SK-N-SH treated with all-trans-retinoic acid at 6 μM for 48 hours (cell line): ENCODE measurements at regions not wholly inside any gene's neighbourhood (a gene's known extent, or its start where the extent isn't known, plus 50 kb on each side); places are given as distances from the start of the nearest gene placed in this dataset.

ENCODE experiments used
- ATAC-seq: fragments of 200-7000 bp; cut with Tn5 transposase; 3 replicates; pipeline ENCODE4 v1.9.1; 2020; ENCODE audit warnings: mild to moderate bottlenecking, moderate library complexity
- ARNTL ChIP-seq: fragments of 450-650 bp; formaldehyde crosslinking; IDR thresholded peaks from 2 replicates; pipeline ENCODE4 v1.5.0; 2020; ENCODE audit warnings: low read depth, mild to moderate bottlenecking, moderate library complexity, borderline replicate concordance
- BACH2 ChIP-seq: fragments of 250-450 bp; sonication (Bioruptor Pico); IDR thresholded peaks from 2 replicates; pipeline ENCODE4 v1.9.0; 2021; ENCODE audit warnings: mild to moderate bottlenecking, borderline replicate concordance
- CSDC2 ChIP-seq: fragments of 250-450 bp; sonication (Bioruptor Pico); IDR thresholded peaks from 2 replicates; pipeline ENCODE4 v1.5.0; 2020; ENCODE audit warnings: mild to moderate bottlenecking, moderate library complexity
- ESRRG ChIP-seq: fragments of 250-450 bp; sonication (Bioruptor Pico); IDR thresholded peaks from 2 replicates; pipeline ENCODE4 v1.6.1; 2021; ENCODE audit warnings: mild to moderate bottlenecking
- GLIS3 ChIP-seq: fragments of 250-450 bp; sonication (Bioruptor Pico); IDR thresholded peaks from 2 replicates; pipeline ENCODE4 v1.5.0; 2020; ENCODE audit warnings: mild to moderate bottlenecking, moderate library complexity
- ISL1 ChIP-seq: fragments of 250-450 bp; sonication (Bioruptor Pico); IDR thresholded peaks from 2 replicates; pipeline ENCODE4 v2.1.2; 2022; ENCODE audit warnings: mild to moderate bottlenecking, moderate library complexity
- OSR1 ChIP-seq: fragments of 250-450 bp; sonication (Bioruptor Pico); IDR thresholded peaks from 2 replicates; pipeline ENCODE4 v1.8.0; 2022; ENCODE audit warnings: moderate library complexity, mild to moderate bottlenecking, inconsistent platforms
- PPARA ChIP-seq: fragments of 250-450 bp; sonication (Bioruptor Pico); IDR thresholded peaks from 2 replicates; pipeline ENCODE4 v1.5.0; 2020; ENCODE audit warnings: mild to moderate bottlenecking, borderline replicate concordance
- RARB ChIP-seq: fragments of 250-450 bp; sonication (Bioruptor Pico); IDR thresholded peaks from 2 replicates; pipeline ENCODE4 v1.8.0; 2021; ENCODE audit warnings: mild to moderate bottlenecking, moderate library complexity
- SNAI2 ChIP-seq: fragments of 250-450 bp; sonication (Bioruptor Pico); IDR thresholded peaks from 2 replicates; pipeline ENCODE4 v1.5.0; 2020; ENCODE audit warnings: mild to moderate bottlenecking, moderate library complexity
- TCF4 ChIP-seq: fragments of 250-450 bp; sonication (Bioruptor Pico); IDR thresholded peaks from 2 replicates; pipeline ENCODE4 v1.8.0; 2021; ENCODE audit warnings: mild to moderate bottlenecking, moderate library complexity, borderline replicate concordance
- TOX ChIP-seq: fragments of 250-450 bp; sonication (Bioruptor Pico); IDR thresholded peaks from 2 replicates; pipeline ENCODE4 v1.8.0; 2021; ENCODE audit warnings: mild to moderate bottlenecking, moderate library complexity, borderline replicate concordance
- ZC3H10 ChIP-seq: fragments of 250-450 bp; sonication (Bioruptor Pico); IDR thresholded peaks from 2 replicates; pipeline ENCODE4 v1.5.1; 2021; ENCODE audit warnings: mild to moderate bottlenecking, moderate library complexity
- ZFP3 ChIP-seq: fragments of 250-450 bp; sonication (Bioruptor Pico); IDR thresholded peaks from 2 replicates; pipeline ENCODE4 v1.5.0; 2020; ENCODE audit warnings: mild to moderate bottlenecking, moderate library complexity
- ZFP30 ChIP-seq: fragments of 450-650 bp; formaldehyde crosslinking; IDR thresholded peaks from 2 replicates; pipeline ENCODE4 v1.5.0; 2022; ENCODE audit warnings: mild to moderate bottlenecking, moderate library complexity
- ZNF565 ChIP-seq: fragments of 450-650 bp; formaldehyde crosslinking; conservative IDR thresholded peaks from 2 replicates; pipeline ENCODE4 v1.5.0; 2020; ENCODE audit warnings: low read depth, mild to moderate bottlenecking, moderate library complexity
- ZNF70 ChIP-seq: fragments of 450-650 bp; formaldehyde crosslinking; IDR thresholded peaks from 2 replicates; pipeline ENCODE4 v1.5.0; 2020; ENCODE audit warnings: mild to moderate bottlenecking, moderate library complexity
- ZNF8 ChIP-seq: fragments of 450-650 bp; formaldehyde crosslinking; IDR thresholded peaks from 2 replicates; pipeline ENCODE4 v1.5.0; 2020; ENCODE audit warnings: mild to moderate bottlenecking, moderate library complexity
- TF ChIP-seq, protein P1 (sequence below): fragments of 250-450 bp; sonication (Bioruptor Pico); IDR thresholded peaks from 2 replicates; pipeline ENCODE4 v1.5.1; 2021; ENCODE audit warnings: mild to moderate bottlenecking, moderate library complexity
- TF ChIP-seq, protein P2 (sequence below): fragments of 250-450 bp; sonication (Bioruptor Pico); IDR thresholded peaks from 2 replicates; pipeline ENCODE4 v1.5.0; 2020; ENCODE audit warnings: mild to moderate bottlenecking, moderate library complexity
- TF ChIP-seq, protein P3 (sequence below): fragments of 250-450 bp; sonication (Bioruptor Pico); IDR thresholded peaks from 2 replicates; pipeline ENCODE4 v1.8.0; 2021; ENCODE audit warnings: low read depth, mild to moderate bottlenecking, moderate library complexity, borderline replicate concordance
- TF ChIP-seq, protein P4 (sequence below): fragments of 250-450 bp; sonication (Bioruptor Pico); IDR thresholded peaks from 2 replicates; pipeline ENCODE4 v1.5.1; 2020; ENCODE audit warnings: low read depth, mild to moderate bottlenecking, moderate library complexity

DNA sequence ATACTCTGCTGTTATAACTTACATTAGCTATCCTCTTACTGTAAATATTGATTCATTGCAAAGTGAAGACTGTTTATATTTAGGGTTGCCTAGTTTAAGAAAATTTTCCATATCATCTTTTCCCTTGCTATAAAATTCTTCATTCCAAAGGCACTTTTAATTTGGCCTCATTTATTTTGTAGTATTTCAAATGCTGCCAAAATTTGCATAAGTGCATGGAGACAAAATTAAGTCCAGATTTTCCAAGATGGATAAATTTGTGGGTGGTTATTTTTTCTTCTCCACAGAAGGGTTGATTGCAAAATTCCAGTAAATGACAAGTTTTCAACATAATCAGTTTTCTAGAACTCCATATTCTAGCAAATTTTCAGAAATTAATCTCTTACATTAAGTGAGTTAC is 141.5 kb upstream of the MTAP start:
- no peak for ATAC-seq
- no peak for TF ChIP-seq RARB (CRISPR knock-in tag)
- TF ChIP-seq TOX (CRISPR knock-in tag), result no peak
- TF ChIP-seq ZFP3 (CRISPR knock-in tag), result no peak
- no peak for TF ChIP-seq ISL1
- TF ChIP-seq, protein P1, sequence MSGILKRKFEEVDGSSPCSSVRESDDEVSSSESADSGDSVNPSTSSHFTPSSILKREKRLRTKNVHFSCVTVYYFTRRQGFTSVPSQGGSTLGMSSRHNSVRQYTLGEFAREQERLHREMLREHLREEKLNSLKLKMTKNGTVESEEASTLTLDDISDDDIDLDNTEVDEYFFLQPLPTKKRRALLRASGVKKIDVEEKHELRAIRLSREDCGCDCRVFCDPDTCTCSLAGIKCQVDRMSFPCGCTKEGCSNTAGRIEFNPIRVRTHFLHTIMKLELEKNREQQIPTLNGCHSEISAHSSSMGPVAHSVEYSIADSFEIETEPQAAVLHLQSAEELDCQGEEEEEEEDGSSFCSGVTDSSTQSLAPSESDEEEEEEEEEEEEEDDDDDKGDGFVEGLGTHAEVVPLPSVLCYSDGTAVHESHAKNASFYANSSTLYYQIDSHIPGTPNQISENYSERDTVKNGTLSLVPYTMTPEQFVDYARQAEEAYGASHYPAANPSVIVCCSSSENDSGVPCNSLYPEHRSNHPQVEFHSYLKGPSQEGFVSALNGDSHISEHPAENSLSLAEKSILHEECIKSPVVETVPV (CRISPR knock-in tag), result no peak
- TF ChIP-seq ARNTL (CRISPR knock-in tag), result no peak
- no peak for TF ChIP-seq ESRRG (CRISPR knock-in tag)
- no peak for TF ChIP-seq CSDC2
- TF ChIP-seq ZNF565 (CRISPR knock-in tag), result no peak
- TF ChIP-seq PPARA, result no peak
- no peak for TF ChIP-seq SNAI2 (CRISPR knock-in tag)
- no peak for TF ChIP-seq ZNF8 (CRISPR knock-in tag)
- no peak for TF ChIP-seq TCF4 (CRISPR knock-in tag)
- no peak for TF ChIP-seq ZNF70 (CRISPR knock-in tag)
- TF ChIP-seq, protein P2, sequence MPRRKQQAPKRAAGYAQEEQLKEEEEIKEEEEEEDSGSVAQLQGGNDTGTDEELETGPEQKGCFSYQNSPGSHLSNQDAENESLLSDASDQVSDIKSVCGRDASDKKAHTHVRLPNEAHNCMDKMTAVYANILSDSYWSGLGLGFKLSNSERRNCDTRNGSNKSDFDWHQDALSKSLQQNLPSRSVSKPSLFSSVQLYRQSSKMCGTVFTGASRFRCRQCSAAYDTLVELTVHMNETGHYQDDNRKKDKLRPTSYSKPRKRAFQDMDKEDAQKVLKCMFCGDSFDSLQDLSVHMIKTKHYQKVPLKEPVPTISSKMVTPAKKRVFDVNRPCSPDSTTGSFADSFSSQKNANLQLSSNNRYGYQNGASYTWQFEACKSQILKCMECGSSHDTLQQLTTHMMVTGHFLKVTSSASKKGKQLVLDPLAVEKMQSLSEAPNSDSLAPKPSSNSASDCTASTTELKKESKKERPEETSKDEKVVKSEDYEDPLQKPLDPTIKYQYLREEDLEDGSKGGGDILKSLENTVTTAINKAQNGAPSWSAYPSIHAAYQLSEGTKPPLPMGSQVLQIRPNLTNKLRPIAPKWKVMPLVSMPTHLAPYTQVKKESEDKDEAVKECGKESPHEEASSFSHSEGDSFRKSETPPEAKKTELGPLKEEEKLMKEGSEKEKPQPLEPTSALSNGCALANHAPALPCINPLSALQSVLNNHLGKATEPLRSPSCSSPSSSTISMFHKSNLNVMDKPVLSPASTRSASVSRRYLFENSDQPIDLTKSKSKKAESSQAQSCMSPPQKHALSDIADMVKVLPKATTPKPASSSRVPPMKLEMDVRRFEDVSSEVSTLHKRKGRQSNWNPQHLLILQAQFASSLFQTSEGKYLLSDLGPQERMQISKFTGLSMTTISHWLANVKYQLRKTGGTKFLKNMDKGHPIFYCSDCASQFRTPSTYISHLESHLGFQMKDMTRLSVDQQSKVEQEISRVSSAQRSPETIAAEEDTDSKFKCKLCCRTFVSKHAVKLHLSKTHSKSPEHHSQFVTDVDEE (CRISPR knock-in tag), result no peak

DNA sequence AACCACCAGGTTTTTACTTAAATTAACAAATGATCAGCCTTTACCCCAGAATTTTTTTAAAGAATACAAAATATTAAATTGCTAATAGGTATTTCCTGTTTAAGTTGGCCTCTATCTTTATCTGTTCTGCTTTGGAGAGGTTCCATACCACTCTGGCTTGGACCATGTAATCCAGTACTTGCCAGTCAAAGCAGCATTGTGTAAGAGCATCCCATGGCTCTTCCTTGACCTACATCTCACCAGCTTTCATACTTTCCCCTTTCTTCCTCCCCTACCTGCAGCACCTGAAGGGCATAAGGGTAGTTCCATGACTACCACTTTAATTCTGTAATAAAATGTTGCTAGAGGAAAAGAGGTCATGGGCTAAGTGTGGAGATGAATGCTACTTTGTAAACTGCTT is 140.8 kb upstream of the MTAP start:
- TF ChIP-seq TCF4 (CRISPR knock-in tag) (no peak), ZNF565 (CRISPR knock-in tag) (no peak), ARNTL (CRISPR knock-in tag) (no peak), CSDC2 (no peak), ZNF70 (CRISPR knock-in tag) (no peak), ISL1 (no peak), BACH2 (no peak), OSR1 (CRISPR knock-in tag) (no peak)
- TF ChIP-seq, protein P3, sequence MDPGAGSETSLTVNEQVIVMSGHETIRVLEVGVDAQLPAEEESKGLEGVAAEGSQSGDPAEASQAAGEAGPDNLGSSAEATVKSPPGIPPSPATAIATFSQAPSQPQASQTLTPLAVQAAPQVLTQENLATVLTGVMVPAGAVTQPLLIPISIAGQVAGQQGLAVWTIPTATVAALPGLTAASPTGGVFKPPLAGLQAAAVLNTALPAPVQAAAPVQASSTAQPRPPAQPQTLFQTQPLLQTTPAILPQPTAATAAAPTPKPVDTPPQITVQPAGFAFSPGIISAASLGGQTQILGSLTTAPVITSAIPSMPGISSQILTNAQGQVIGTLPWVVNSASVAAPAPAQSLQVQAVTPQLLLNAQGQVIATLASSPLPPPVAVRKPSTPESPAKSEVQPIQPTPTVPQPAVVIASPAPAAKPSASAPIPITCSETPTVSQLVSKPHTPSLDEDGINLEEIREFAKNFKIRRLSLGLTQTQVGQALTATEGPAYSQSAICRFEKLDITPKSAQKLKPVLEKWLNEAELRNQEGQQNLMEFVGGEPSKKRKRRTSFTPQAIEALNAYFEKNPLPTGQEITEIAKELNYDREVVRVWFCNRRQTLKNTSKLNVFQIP, result no peak
- no peak for ATAC-seq

DNA sequence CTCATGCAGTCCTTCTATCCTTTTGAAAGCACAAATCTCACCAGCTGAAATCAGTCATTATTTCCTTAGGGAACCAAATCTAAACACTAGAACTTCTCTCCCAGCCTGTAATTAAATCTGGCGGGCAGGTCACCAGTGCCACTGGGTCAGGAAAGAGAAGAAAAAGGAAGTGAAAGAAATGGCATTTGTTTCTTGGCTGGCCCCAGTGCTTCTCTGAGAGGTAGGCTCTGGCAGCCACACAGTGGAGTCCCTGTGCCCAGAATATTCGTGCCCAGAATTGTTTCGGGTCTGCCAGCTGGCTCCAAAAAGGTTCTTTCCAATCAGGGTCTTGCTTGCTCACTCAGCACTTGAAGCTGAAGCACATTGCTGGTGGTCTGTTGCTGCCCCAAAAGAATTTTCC is 133.9 kb upstream of the MTAP start:
- no peak for TF ChIP-seq ARNTL (CRISPR knock-in tag)
- TF ChIP-seq, protein P4, sequence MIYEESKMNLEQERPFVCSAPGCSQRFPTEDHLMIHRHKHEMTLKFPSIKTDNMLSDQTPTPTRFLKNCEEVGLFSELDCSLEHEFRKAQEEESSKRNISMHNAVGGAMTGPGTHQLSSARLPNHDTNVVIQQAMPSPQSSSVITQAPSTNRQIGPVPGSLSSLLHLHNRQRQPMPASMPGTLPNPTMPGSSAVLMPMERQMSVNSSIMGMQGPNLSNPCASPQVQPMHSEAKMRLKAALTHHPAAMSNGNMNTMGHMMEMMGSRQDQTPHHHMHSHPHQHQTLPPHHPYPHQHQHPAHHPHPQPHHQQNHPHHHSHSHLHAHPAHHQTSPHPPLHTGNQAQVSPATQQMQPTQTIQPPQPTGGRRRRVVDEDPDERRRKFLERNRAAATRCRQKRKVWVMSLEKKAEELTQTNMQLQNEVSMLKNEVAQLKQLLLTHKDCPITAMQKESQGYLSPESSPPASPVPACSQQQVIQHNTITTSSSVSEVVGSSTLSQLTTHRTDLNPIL (CRISPR knock-in tag), result no peak
- no peak for TF ChIP-seq OSR1 (CRISPR knock-in tag)
- no peak for TF ChIP-seq BACH2
- TF ChIP-seq, all 23 proteins: peak for 0
- no peak for ATAC-seq

DNA sequence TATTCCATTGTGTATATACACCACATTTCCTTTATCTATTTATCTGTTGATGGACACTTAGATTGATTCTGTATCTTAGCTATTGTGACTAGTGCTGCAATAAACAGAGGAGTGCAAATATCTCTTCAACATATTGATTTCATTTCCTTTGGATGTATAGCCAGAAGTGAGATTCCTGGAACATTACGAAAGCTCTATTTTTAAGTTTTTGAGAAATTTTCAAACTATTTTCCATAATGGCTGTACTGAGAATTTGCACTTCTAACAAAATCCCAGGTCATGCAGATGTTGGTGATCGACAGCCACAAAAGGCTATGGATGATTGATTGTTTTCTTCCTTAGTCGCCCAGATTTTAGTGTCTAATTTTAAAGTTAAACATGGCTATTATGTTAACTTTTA is 132.7 kb upstream of the MTAP start:
- TF ChIP-seq OSR1 (CRISPR knock-in tag) (no peak), BACH2 (no peak), ZNF565 (CRISPR knock-in tag) (no peak), ISL1 (no peak), CSDC2 (no peak), ARNTL (CRISPR knock-in tag) (no peak), GLIS3 (CRISPR knock-in tag) (no peak), ZC3H10 (CRISPR knock-in tag) (no peak), RARB (CRISPR knock-in tag) (no peak), ZFP30 (no peak)
- TF ChIP-seq, protein P3, result no peak
- TF ChIP-seq, protein P1 (CRISPR knock-in tag), result no peak
- ATAC-seq, result no peak
